HG03354 (cell line): ENCODE measurements at regions not wholly inside any gene's neighbourhood (a gene's known extent, or its start where the extent isn't known, plus 50 kb on each side); places are given as distances from the start of the nearest gene placed in this dataset.

Experiments
- ATAC-seq: cut with Tn5 transposase; IDR thresholded peaks from one replicate; pipeline ENCODE4 v1.9.1; 2021; ENCODE audit warnings: mild to moderate bottlenecking; ENCODE audit not compliant: unreplicated experiment, poor library complexity, severe bottlenecking

- ATAC-seq: no peak
Observed at GRCh38 chr2:2744958-2745715, 414.1 kb upstream of the MYT1L start.

- ATAC-seq: no peak
Observed at GRCh38 chr2:2744107-2744506, 413.0 kb upstream of the MYT1L start.

GRCh38 chr2:2743164-2743571 lies 412.1 kb upstream of the MYT1L start:
- no peak for ATAC-seq

- no peak for ATAC-seq
Observed at GRCh38 chr2:2742726-2743125, 411.7 kb upstream of the MYT1L start.

GRCh38 chr2:2740238-2740775 lies 409.2 kb upstream of the MYT1L start:
- ATAC-seq: no peak

GRCh38 chr2:2739231-2739795 lies 408.2 kb upstream of the MYT1L start:
- no peak for ATAC-seq

GRCh38 chr2:2738684-2739083 lies 407.6 kb upstream of the MYT1L start:
- ATAC-seq: no peak

- no peak for ATAC-seq
Observed at GRCh38 chr2:2738276-2738675, 407.2 kb upstream of the MYT1L start.

GRCh38 chr2:2735041-2735440 lies 404.0 kb upstream of the MYT1L start:
- no peak for ATAC-seq

GRCh38 chr2:2734308-2734707 lies 403.2 kb upstream of the MYT1L start:
- no peak for ATAC-seq

- ATAC-seq: no peak
Observed at GRCh38 chr2:2733818-2734217, 402.7 kb upstream of the MYT1L start.

GRCh38 chr2:2732331-2733119 lies 401.4 kb upstream of the MYT1L start:
- no peak for ATAC-seq

- ATAC-seq: no peak
Observed at GRCh38 chr2:2731816-2732284, 400.8 kb upstream of the MYT1L start.

- ATAC-seq: no peak
Observed at GRCh38 chr2:2731101-2731815, 400.2 kb upstream of the MYT1L start.

- ATAC-seq: no peak
Observed at GRCh38 chr2:2730301-2730833, 399.3 kb upstream of the MYT1L start.

- ATAC-seq: no peak
Observed at GRCh38 chr2:2729246-2729645, 398.2 kb upstream of the MYT1L start.

- no peak for ATAC-seq
Observed at GRCh38 chr2:2728635-2729034, 397.6 kb upstream of the MYT1L start.

- no peak for ATAC-seq
Observed at GRCh38 chr2:2727876-2728511, 396.9 kb upstream of the MYT1L start.

GRCh38 chr2:2726163-2726562 lies 395.1 kb upstream of the MYT1L start:
- ATAC-seq: no peak
